Rectal smooth muscle tissue (tissue), 1 donor: ENCODE measurements at regions not wholly inside any gene's neighbourhood (a gene's known extent, or its start where the extent isn't known, plus 50 kb on each side); places are given as distances from the start of the nearest gene placed in this dataset.

ENCODE experiments used
- H3K27ac ChIP-seq: one replicate; pipeline ENCODE4 v1.7.0; 2013; ENCODE audit warnings: low read depth, low read length, inconsistent platforms
- H3K27me3 ChIP-seq: one replicate; pipeline ENCODE4 v1.7.0; 2013; ENCODE audit warnings: low read length; ENCODE audit not compliant: control insufficient read depth, insufficient read depth
- H3K36me3 ChIP-seq: one replicate; pipeline ENCODE4 v1.7.0; 2013; ENCODE audit warnings: low read length; ENCODE audit not compliant: control insufficient read depth, insufficient read depth
- H3K4me1 ChIP-seq: one replicate; pipeline ENCODE4 v1.7.0; 2013; ENCODE audit warnings: low read length; ENCODE audit not compliant: control insufficient read depth, insufficient read depth
- H3K4me3 ChIP-seq: one replicate; pipeline ENCODE4 v1.7.0; 2013; ENCODE audit warnings: low read length
- H3K9ac ChIP-seq: one replicate; pipeline ENCODE4 v1.7.0; 2013; ENCODE audit warnings: low read length

DNA sequence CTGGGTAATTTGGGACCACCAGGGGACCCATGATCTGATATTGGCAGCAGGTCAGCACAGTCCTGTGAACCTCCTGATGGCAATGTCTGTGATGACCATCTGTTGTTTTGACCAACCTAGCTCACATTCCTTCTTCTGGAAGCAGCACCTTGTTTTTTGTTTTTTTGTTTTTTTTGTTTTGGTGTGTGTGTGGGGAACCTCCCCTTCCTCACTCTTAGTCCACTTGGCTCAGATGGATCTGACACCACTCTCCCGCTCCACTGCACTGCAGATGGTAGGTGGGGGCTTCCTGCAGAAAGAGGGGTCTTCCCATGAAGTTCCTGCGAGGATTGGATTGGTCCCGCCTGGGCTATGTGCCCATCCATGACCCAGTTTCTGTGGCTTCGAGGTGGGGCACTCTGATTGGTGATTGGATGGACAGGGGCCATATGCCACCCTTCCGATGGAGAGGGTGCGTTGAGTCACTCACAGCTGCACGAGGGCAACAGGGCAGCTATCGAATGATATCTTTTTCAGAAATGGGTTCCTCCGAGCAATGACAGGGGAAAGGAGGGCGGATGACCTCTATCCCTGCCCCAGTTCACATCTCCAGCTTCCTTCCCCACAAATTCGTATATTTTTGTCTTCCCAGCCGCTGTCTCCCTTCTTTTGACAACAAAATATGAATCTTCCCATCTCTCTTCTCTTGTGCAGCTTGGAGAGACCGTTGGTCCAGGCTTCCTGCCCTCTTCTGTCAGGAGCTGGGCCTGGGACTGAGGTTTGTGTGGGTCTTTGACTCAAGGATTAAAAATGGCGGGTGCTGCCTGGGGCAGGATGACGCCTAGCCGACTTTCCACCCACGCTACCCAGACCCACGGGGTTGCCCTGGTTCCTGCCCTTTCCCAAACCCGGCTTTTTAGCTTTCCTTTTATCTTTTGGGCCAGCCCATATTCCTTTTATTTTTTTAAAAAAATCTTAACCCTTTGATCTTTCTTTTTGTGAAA lies 132.1 kb upstream of the KCNG1 start:
- no peaks in the 10 kb centered on the region for H3K36me3 ChIP-seq
- H3K27me3 ChIP-seq = no peaks in the 10 kb centered on the region
- no peak overlapping the region for H3K9ac ChIP-seq
- H3K4me1 ChIP-seq = peaks cover 7% of the 10 kb centered on the region
- no peak overlapping the region for H3K27ac ChIP-seq
- no peak overlapping the region for H3K4me3 ChIP-seq

DNA sequence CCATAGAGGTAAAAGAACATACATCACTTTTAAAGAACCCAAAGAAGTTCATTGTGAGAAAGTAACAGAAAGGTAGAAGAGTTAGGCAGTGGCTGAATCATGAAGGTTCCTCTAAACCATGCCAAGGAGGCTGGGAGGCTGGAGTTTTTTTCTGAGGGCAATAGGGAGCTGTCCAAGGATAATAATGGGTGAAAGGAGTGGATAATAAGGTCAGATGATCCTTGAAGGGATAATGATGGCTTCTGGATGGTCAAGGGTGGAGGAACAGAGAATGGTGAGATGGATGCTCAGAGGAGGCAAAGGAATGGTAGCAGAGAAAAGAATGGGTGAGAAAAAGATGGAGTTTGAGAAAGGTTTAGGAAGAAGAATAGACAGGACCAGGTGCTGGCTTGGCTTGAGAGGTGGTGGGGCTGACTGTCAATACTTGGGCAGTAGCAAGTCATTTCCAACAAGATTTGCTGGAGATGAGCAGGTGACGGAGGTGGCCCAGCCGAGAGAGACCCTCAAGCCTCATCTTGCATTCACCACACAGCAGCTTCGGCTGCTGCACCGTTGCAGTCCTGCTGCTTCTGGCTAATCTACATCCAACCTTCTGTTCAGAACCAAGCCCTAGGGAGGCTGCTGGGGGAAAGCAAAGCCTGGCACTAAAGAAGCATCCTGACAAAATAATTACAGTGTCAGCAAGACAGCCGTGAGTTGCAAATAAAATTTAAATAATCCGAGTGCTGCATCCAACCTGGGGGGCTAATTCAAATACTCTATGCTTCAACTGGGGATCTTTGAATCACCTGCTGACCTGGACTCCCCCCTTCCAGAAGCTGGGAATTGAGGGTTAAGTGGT lies 131.2 kb upstream of the KCNG1 start:
- no peak overlapping the region for H3K27ac ChIP-seq
- no peak overlapping the region for H3K4me3 ChIP-seq
- peaks cover 7% of the 10 kb centered on the region for H3K4me1 ChIP-seq
- H3K36me3 ChIP-seq = no peaks in the 10 kb centered on the region
- no peak overlapping the region for H3K9ac ChIP-seq
- no peaks in the 10 kb centered on the region for H3K27me3 ChIP-seq

DNA sequence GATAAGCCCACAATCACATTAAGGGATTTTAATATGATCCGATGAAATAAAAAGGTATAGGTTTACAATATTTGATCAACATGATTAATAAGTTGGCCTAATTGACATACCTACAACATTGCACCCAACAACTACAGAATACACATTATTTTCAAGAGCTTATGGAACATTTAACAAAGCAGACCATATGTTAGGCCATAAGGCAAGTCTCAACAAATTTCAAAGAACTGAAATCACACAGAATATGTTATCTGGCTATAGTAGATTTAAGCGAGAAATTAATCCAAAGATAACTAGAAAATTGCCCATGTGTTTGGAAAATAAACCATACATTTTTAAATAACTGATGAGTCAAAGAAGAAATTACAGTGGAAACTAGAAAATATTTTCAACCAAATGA lies 126.0 kb upstream of the KCNG1 start:
- H3K36me3 ChIP-seq = no peaks in the 10 kb centered on the region
- no peaks in the 10 kb centered on the region for H3K4me1 ChIP-seq
- no peak overlapping the region for H3K4me3 ChIP-seq
- no peak overlapping the region for H3K9ac ChIP-seq
- H3K27ac ChIP-seq = no peak overlapping the region
- H3K27me3 ChIP-seq = no peaks in the 10 kb centered on the region

DNA sequence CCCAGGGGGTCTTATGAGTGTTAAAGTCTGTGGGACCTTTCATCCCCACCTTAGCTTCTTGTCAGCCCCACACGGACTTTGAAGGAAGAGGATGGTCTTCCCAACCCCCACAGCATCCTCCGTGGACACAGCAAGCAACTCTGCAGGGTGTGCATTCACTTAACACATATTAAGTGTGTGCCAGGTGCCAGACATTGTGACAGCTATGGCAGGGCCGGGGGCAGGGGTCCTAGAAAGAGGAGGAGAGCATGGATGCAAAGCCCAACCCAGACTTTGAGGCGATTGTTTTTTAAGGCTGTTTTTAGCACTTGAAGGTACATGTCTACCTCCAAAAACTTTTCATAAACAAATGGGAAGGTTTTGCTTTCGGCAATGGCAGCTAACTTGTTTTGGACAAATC lies 121.6 kb upstream of the KCNG1 start:
- H3K4me3 ChIP-seq = no peak overlapping the region
- no peaks in the 10 kb centered on the region for H3K4me1 ChIP-seq
- no peaks in the 10 kb centered on the region for H3K36me3 ChIP-seq
- peaks cover 2% of the 10 kb centered on the region for H3K27me3 ChIP-seq
- no peak overlapping the region for H3K9ac ChIP-seq
- H3K27ac ChIP-seq = no peak overlapping the region

DNA sequence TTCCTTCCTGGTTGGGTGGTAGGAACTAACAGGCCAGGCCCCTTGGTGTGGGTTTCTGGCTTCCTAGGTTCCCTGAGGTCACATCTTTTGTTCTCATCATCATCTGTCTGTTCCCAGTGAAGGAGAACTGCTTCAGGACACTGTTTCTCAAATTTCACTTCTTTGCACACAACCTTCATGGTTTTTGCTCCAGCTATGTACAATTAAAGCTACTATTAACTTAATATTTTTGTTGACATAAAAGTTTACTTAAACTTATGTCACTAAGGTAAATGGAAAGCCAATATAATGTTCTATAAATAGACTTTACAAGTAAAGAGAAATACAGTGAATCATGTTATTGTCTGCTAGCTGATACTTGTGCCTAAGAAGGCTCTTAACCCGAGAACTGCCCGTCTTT lies 120.7 kb upstream of the KCNG1 start:
- Histone ChIP-seq H3K36me3 (no peaks in the 10 kb centered on the region), H3K9ac (no peak overlapping the region), H3K27ac (no peak overlapping the region), H3K4me3 (no peak overlapping the region), H3K4me1 (no peaks in the 10 kb centered on the region), H3K27me3 (peaks cover 2% of the 10 kb centered on the region)

DNA sequence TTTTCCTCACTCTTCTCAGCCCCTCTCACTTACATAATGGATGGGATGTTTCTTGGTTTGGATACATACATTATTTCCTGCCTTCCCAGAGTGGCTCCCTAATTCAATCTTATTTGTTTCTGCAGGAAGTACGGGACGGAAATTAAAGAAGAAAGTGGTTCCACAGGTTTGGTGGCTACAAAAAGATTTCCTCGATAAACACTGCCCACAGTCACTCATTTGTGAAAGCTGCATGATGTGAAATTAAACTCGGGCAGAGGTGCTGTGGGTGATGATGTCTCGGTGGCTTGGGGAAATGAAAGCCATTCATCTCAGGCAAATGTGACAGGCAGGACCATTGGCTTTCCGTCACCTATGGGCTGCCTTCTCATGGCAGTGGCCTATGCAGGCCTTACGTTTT lies 119.5 kb upstream of the KCNG1 start:
- peaks cover 2% of the 10 kb centered on the region for H3K27me3 ChIP-seq
- H3K4me1 ChIP-seq = no peaks in the 10 kb centered on the region
- H3K36me3 ChIP-seq = no peaks in the 10 kb centered on the region
- no peak overlapping the region for H3K4me3 ChIP-seq
- no peak overlapping the region for H3K27ac ChIP-seq
- H3K9ac ChIP-seq = no peak overlapping the region

DNA sequence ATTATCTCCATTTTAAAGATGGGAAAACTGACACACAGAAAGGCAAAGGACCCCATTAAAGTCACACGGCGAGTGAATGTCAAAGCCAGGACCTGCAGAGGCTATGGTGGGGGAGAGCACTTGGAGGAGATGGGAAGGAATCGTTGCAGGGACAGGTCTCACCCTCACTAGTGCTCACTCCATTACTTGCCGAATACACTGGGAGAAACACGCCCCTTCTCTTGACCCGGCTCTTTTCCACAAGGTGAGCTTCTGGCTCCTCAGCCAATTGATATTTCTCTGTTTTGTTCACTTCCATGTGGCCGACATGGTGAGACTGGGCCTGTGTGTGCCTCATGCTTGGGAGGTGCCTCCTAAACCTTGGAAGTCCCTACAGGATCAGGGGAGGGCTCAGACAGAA lies 117.8 kb upstream of the KCNG1 start:
- Histone ChIP-seq H3K9ac (no peak overlapping the region), H3K27ac (no peak overlapping the region), H3K36me3 (no peaks in the 10 kb centered on the region), H3K4me3 (no peak overlapping the region), H3K4me1 (no peaks in the 10 kb centered on the region), H3K27me3 (peaks cover 2% of the 10 kb centered on the region)

DNA sequence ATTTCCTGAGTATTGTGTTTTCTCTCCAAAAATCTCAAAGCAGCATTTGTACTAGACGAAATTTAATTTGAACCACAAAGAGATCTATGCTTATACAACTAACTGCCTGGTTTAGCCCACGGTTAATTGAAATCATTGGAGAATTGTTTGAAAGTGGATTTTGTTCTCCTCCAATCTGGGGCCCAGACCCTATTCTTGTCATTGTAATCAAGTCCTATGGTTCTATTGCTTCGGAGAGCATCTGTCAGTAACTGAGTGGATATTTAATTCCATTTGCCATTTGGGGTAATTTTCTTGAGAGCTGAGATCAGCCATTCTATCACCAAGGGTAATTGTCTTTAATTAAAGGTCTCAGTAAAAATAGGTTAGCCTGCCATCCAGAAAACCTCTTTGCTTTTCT lies 117.0 kb upstream of the KCNG1 start:
- H3K27ac ChIP-seq = no peak overlapping the region

DNA sequence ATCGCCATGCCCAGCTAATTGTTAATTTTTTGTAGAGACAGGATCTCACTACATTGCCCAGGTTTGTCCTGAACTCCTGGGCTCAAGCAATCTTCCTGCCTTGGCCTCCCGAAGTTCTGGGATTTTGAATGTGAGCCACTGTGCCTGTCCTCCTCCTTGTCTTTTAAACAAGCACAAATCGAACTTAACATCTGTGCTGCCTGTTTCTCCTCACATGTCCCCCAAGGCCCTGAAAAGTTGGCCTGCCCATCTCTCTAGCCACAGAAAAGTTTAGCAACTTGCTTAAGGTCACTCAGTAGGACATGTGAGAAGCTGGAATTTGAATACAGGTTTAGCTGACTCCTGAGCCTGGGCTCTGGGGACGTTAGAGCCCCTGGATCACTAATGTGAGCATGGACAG lies 115.7 kb upstream of the KCNG1 start:
- Histone ChIP-seq H3K4me3 (no peak overlapping the region), H3K9ac (no peak overlapping the region), H3K36me3 (no peaks in the 10 kb centered on the region), H3K27ac (no peak overlapping the region), H3K4me1 (no peaks in the 10 kb centered on the region), H3K27me3 (peaks cover 2% of the 10 kb centered on the region)

More for the DNA sequence above, 117.0 kb upstream of the KCNG1 start:
- H3K4me3 ChIP-seq = no peak overlapping the region
- peaks cover 2% of the 10 kb centered on the region for H3K27me3 ChIP-seq
- no peaks in the 10 kb centered on the region for H3K4me1 ChIP-seq
- H3K36me3 ChIP-seq = no peaks in the 10 kb centered on the region
- no peak overlapping the region for H3K9ac ChIP-seq

DNA sequence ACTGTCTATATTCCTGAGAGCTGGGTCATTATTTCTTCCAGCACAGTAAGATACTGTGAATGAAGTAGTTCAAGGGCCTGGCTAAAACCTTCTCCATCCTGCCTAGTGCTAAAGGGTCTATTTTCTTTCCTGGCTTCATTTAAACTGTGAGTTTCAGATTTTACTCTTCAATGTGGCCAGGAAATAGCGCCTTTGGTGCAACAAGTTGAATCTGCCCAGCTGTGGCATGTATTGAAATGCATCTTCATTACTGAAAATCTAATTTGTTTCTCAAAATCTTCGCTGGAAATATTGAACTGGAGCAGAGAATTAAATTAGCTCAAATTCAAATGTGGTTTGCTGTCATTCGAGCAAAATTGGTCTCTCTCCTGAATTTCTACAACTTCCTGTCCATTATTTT lies 114.6 kb upstream of the KCNG1 start:
- Histone ChIP-seq H3K9ac (no peak overlapping the region), H3K27ac (no peak overlapping the region), H3K27me3 (peaks cover 2% of the 10 kb centered on the region), H3K4me3 (no peak overlapping the region), H3K36me3 (no peaks in the 10 kb centered on the region), H3K4me1 (no peaks in the 10 kb centered on the region)

DNA sequence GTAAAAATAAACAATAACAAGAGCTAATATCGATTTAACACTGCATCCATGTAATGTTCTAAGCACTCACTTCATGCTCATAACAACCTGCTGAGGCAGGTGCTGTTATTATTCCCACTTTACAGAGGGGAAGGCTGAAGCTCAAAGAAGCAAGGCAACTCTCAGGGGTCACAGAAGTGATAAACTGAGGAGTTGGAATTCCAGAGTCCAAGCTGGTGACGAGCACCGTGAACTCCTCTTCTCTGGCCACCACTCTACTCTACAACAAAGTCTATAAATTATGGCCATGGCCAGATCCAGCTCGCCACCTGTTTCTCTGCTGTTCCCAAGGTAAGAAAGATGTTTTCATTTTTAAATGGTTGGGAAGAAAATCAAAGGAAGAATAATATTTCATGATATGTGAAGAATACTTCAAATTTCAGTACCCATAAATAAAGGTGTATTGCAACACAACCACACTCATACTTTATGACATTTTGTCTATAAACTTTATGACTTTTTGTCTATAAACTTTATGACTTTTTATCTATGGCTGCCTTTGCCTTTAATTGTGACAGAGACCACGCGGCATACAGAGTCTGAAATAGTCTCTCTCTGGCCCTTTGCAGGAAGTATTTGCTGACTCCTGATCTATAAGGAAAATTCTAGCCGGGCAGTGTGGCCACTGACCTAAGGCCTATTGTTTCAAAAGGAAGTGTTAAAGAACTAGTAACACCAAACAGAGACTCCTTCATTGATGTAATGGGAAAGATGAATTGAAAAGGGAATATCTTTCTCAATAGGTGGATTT lies 113.2 kb upstream of the KCNG1 start:
- Histone ChIP-seq H3K9ac (no peak overlapping the region), H3K4me3 (no peak overlapping the region), H3K36me3 (no peaks in the 10 kb centered on the region), H3K4me1 (no peaks in the 10 kb centered on the region), H3K27me3 (no peaks in the 10 kb centered on the region), H3K27ac (no peak overlapping the region)

DNA sequence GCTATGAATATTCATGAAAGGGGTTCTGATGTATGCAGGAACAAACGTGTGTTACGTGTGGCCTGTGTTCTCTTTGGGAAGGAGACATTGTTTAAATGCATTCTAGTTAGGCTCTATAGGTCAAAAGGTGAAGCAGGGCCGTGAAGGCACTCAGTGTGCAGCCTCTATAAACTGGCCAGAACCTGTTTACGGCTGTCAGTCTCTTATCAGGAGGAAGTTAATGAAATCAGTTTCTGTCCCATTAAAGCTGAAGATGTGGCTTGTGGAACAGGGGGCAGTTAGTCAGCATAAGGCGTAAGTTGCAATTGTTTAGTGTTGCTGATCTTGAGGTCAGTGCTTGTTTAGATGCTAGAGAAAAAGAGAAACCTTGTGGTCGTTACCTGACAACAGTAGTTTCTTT lies 111.5 kb upstream of the KCNG1 start:
- Histone ChIP-seq H3K27me3 (no peaks in the 10 kb centered on the region), H3K27ac (no peak overlapping the region), H3K4me3 (no peak overlapping the region), H3K36me3 (no peaks in the 10 kb centered on the region), H3K4me1 (no peaks in the 10 kb centered on the region), H3K9ac (no peak overlapping the region)
